GM20000 (cell line): ENCODE measurements at regions not wholly inside any gene's neighbourhood (a gene's known extent, or its start where the extent isn't known, plus 50 kb on each side); places are given as distances from the start of the nearest gene placed in this dataset.

Experiments
- DNase-seq: peaks from one replicate; pipeline ENCODE4 v3.0.0; 2012; ENCODE audit warnings: low spot score
- CTCF ChIP-seq: IDR thresholded peaks from 2 replicates; pipeline ENCODE4 v1.5.1; 2012; ENCODE audit warnings: mild to moderate bottlenecking, control low read depth; ENCODE audit errors: extremely low read depth, missing control alignments

- DNase-seq = no peak
- no peak for TF ChIP-seq CTCF
These were observed 549.0 kb downstream of the EPHA3 start for GRCh38 chr3:89656388-89656787.

GRCh38 chr3:89679686-89680085, 572.3 kb downstream of the EPHA3 start:
- no peak for TF ChIP-seq CTCF
- no peak for DNase-seq

- no peak for TF ChIP-seq CTCF
- DNase-seq = no peak
These were observed 575.1 kb downstream of the EPHA3 start for GRCh38 chr3:89682556-89682955.

- TF ChIP-seq CTCF = no peak
- DNase-seq = no peak
These were observed 578.3 kb downstream of the EPHA3 start for GRCh38 chr3:89685731-89686130.

GRCh38 chr3:89690646-89691045, 583.2 kb downstream of the EPHA3 start:
- no peak for DNase-seq
- TF ChIP-seq CTCF = no peak

GRCh38 chr3:89692601-89693000, 585.2 kb downstream of the EPHA3 start:
- no peak for DNase-seq
- TF ChIP-seq CTCF = no peak

GRCh38 chr3:89697321-89697916, 590.0 kb downstream of the EPHA3 start:
- DNase-seq = no peak
- TF ChIP-seq CTCF = no peak
